Stimulated activated CD8-positive, alpha-beta memory T cell treated with anti-CD3 and anti-CD28 coated beads, Interleukin-12 subunit alpha, Interleukin-12 subunit beta, amount 100 ng/mL, for 4 hours (primary cell): ENCODE measurements at regions not wholly inside any gene's neighbourhood (a gene's known extent, or its start where the extent isn't known, plus 50 kb on each side); places are given as distances from the start of the nearest gene placed in this dataset.

Experiments
- DNase-seq: peaks from one replicate; pipeline ENCODE4 v3.0.0-alpha.2; 2020; ENCODE audit warnings: low read depth

DNA sequence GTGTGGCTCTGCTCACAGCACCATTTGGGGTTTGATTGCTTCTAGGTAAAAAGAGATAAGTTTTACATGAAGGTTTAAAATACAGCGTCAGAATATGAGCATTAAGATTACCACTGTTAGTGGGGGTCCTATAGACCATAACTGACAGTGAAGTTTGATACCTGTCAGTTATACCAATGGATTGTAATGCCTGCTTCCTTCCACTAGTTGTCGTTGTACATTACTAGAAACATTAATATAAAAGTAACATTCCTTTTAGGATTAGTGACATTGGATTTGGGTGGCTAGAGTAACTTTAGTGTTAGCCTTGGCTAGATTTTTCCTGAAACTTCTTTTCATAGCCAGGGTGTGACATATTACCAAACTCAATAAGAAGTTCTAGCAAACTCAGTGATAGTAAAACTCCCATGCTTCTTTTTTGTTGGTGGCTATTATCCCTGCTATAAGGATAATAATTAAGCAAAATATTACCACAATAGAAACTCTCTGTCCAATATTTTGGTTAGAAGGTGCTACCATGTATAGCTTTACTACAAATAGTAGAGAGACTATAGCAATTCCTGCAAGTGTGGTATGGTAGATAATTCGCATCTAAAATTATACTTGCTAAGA is 57.1 kb downstream of the FAM181B start:
- no peak for DNase-seq

DNA sequence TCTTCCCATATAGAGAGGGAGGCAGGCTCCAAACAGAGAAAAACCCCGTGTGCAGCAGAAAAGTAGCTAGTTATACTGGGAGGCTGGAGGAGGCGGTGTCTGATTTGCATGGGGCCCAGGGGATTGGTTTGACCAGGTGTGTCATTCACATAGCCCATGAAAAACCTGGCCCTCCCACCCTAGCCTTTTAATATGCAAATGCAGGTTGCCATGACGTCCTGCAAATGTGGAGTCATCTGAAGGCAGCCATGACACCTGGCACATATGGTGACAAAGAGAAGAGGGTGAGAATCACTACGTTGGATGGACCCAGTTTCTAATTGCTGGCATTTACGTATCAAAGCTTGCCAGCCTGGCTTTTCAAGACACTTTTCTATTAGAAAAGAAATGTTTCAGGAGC is 57.8 kb downstream of the FAM181B start:
- DNase-seq: no peak

GRCh38 chr11:82673631-82674030 is 60.0 kb downstream of the FAM181B start:
- DNase-seq: no peak

DNA sequence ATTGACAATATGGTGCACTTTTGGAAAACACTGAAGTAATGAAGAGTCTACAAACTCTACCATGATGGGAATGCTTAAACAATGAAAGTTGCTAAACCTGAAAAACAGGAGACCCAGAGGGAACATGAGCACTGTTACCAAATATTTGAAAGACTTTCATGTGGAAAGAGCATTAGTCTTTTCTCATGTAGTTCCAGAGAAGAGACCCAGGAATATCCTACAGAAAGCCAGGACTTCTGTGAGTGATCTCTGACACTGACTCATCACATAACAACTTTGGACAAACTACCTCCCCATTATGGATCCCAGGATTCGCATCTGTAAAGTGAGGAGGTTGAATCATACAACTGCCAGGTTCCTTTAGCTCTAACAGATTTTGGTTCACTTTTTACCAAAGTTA is 62.2 kb downstream of the FAM181B start:
- DNase-seq: no peak

DNA sequence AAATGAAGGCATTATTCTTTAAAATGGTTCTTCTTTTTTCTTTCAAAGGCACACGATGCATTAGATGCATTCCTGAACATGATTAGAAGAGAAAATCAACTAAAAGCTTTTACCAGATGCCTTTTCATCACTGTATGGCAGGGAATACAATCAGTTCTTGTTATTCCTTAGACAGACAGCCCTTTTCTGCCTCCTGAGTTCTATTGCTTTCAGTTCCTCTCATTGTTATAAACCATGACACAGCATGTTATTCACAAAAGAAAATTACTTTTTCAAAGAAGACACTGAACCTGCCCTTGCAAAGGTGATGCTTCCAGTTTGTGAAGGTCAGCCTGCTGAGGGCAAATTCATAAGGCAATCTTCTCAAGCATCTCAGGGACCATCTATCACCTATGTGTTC is 70.1 kb downstream of the FAM181B start:
- no peak for DNase-seq

DNA sequence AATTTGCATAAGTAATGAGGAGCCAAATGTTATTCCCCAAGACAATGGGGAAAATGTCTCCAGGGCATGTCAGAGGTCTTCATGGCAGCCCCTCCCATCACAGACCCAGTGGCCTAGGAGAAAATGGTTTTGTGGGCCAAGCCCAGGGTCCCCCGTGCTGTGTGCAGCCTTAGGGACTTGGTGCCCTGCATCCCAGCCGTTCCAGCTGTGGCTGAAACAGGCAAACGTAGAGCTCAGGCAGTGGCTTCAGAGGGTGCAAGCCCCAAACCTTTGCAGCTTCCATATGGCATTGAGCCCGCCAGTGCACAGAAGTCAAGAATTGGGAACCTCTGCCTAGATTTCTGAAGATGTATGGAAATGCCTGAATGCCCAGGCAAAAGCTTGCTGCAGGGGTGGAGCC is 79.9 kb downstream of the FAM181B start:
- DNase-seq: no peak

- no peak for DNase-seq
These were observed 94.4 kb downstream of the FAM181B start for GRCh38 chr11:82639251-82639650.

DNA sequence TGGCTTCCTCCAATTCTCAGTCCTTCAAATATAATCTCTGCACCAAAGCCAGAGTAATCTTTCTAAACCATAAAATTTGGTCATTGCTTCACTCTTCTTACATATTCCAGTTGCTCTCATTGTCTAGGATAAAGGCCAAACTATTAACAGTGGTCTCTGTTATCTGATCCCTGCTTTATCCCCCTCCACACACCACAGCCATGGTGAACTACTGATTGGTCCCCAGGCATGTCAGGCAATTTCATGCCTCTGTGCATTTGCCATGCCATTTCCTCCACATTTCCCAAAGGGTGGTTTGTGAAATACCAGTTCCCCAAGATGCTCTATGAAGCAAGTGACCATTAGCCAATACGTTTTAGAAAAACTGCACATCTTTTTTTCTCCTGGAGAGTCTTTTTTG is 97.0 kb downstream of the FAM181B start:
- DNase-seq: no peak

DNA sequence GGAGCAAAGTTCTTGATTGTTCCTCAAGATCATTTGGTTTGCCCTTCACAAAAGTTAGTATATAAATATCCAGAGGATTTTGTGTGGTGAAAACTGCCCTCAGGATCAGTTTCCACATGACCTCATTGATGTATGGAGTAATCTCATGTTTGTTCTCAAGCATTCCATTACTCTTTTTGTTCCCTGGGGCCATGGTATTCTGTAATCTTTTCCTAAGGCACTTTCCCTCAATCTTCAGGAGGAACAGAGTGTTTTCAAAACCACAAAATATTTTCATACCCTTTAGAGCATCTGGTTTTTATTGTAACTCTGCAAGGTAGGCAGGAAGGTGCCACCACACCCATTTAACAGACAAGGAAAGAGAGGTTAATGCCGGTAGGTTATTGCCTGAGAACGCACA is 99.6 kb downstream of the FAM181B start:
- DNase-seq: no peak

DNA sequence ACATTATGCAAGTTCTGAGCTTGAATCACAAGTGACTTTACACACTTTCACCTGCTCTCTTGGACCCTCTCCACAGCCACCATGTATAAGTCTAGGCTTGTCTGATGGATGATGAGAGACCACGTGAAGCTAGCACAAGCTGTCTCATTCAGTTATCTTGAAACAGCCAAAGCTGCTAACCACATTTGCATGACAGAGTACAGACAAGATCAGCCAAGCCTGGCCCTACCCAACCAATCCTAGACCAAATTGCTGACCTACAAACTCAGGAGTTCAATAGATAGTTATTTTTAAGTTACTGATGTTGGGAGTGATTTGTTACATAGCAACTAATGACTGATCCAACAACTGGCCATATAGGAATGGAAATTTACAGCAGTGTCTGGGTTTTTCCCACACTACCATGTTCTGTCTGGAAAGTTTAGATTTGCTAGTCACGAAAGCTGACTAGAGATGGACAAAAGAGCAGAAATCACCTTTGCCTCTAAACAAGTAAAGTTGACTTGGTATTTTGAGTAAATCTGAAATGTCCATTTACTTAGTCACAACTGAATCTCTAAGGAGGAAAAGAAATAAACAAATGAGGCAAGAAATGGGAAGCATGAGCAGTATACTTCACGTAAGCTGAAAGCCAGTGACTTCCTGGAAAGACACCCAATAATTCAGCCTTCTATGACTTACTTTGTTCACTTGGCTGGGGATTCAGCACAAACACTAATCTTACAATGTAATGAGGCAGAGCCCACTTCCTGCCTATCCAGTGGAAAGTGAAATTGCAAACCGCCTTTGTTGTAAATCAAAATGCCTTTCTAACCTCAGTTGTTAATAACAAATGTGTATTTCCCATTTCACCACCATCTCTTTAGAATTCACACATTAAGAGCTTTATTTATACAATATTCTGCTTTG is 101.7 kb downstream of the FAM181B start:
- no peak for DNase-seq

DNA sequence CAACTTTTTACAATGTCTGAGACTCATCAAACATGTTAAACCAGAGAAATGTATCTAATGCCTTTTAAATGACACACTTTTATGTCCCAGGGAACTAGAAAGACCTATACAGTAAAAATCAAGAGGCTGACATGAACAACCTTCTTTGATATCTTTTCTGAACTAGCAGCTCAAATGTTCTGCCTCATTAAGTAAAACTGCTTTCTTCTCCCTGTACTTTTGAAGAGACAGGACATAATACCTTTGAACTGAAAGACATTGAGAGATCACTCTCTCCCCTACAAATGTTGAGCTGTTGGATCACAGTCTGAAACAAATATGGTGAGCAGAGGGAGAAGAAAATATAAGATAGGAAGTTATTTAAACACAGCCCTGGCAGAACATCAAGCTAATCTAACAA is 123.0 kb downstream of the FAM181B start:
- DNase-seq: no peak

- no peak for DNase-seq
These were observed 126.9 kb downstream of the FAM181B start for GRCh38 chr11:82606738-82607137.

DNA sequence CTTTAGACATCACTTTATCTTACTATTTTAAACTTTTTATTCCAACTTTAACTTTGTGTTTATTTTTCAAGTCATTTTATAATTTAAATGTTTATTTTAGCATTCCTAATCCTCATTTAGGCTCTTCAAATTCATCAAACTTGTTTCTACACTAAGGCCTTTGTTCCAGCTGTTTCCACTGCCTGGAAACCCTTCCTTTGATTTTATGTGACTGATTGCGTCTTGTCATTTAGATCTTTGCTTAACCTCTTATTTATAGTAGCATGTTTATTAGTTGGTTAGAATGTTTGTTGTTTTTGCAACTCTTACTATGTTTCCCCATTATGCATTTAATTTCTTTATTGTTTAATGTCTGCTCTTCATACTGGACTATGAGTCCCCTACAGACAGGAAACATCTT is 132.0 kb downstream of the FAM181B start:
- DNase-seq: no peak

DNA sequence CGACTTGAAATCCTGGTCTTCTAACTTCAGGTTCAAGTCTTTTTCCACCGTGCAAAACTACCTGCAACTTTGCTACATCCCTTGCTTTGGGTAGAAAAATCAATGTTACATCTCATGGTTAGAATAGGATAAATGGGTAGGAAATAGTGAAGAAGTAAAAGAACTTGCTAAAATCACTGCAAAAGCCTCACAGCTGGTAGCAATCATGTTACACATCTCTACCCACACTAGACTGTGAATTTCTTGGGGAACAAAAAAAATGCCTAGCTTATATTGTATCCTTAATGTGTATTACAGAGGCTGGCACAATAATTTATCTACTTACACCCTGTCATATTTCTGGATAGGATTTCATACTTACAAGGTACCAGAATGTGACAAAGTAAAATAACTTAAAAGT is 133.8 kb downstream of the FAM181B start:
- DNase-seq: no peak

DNA sequence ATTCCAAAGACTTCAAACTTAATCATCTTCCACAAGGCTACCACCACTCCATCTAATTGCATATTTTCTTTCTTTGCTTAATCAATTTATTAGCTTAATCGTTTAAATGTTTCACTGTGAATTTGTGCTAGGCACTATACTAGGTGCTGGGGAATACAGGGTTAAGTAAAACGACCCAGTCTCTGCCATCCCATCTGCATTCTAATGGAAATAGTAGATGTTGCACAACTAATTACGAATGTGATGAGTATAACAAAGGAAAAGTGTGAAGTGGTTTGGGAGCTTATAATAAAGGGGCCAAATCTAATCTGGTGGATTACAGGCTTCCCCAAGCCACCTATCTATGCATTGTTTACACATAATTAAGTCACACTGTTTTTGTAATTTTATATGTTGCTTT is 147.1 kb downstream of the FAM181B start:
- no peak for DNase-seq

DNA sequence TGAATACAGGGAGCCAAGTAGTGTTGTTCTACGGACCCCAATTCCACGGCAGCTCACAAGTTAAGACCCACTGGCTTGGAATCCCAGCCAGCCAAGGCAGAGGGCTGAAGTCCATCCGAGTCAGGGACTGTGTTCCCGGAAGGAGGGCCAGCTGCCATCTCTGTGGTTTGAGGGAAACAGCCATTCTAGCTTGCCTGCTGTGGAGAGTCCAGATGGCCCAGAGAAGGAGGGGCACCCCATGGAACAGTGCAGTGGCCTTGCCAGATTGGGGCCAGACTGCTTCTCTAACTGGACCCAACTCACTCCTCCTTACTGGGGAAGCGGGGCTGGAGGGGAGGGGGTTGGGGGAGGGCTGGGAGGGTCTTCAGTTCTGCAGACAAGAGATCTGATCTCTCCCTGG is 156.4 kb downstream of the FAM181B start:
- no peak for DNase-seq

- DNase-seq: no peak
These were observed 172.8 kb downstream of the FAM181B start for GRCh38 chr11:82560836-82561235.

GRCh38 chr11:82559609-82560008 is 174.1 kb downstream of the FAM181B start:
- no peak for DNase-seq

DNA sequence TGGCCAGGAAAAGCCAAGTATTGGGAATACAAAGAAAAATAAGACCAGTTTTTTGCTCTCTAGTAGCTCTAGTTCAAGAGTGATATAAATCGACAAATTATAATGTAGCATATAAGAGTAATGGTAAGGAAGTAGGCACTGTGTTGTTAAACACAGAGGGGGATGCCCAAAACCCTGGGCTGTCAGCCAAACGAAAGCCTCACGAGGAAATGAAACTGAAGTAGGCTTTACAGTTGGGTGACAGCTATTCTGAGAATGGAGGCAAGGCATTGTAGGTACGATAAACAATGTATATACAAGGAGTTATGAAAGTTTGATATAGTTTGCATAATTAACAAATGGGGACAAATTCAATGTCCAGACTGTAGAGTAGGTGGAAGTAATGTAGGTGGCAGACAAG is 176.4 kb downstream of the FAM181B start:
- no peak for DNase-seq

DNA sequence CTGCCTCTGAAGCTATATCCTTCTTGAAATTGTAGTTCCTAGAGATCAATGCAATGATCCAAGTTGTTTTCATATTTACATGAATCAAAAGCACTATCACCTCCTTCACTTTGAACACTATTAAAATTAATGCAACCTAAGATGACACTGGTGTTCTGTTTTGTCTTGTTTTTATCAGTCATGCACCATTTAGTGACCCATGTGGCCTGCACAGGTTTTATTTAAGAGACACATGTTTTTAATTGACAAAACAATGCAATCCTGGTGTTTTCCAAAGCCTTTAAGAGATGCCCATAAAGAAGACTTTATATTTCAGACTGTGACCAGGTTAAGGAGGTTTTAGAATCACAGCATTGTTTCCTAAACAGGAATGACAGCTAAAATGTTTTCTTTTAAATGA is 177.5 kb downstream of the FAM181B start:
- DNase-seq: no peak

- no peak for DNase-seq
These were observed 186.8 kb downstream of the FAM181B start for GRCh38 chr11:82546661-82547557.

GRCh38 chr11:82539669-82540068 is 194.0 kb downstream of the FAM181B start:
- DNase-seq: no peak

DNA sequence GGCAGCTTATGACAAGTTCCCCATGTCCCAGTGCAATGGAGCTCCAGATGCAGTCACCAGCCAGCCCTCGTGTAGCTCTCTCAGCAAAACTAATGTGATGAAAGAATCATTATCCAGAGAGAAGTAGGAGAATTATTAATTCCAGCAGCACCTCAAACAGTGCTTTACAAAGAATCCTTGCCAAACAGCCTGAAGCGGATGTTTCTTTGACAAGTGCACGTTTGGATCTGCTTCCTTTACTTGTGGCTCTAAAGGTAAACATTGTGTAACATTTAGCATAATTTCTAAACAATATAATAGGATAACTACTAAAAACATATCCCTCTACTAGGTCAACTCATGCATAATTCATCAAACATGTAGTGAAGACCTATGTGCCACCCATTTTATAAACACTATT is 197.0 kb downstream of the FAM181B start:
- DNase-seq: no peak
